ENCODE measurements at regions not wholly inside any gene's neighbourhood (a gene's known extent, or its start where the extent isn't known, plus 50 kb on each side); places are given as distances from the start of the nearest gene placed in this dataset.

DNA sequence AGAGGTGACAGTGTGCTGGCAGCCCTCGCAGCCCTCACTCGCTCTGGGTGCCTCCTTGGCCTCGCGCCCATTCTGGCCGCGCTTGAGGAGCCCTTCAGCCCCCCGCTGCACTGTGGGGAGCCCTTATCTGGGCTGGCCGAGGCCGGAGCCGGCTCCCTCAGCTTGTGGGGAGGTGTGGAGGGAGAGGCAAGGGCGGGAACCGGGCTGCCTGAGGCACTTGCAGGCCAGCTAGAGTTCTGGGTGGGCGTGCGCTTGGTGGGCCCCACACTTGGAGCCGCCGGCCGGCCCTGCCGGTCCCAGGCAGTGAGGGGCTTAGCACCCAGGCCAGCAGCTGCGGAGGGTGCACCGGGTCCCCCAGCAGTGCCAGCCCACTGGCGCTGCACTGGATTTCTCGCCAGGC lies 1480.9 kb upstream of the SLC39A10 start:
- DNase-seq, result no peak

GRCh38 chr2:194166818-194167217 lies 1490.2 kb upstream of the SLC39A10 start:
- DNase-seq, result peak; percentile 9

GRCh38 chr2:194155431-194155830 lies 1501.6 kb upstream of the SLC39A10 start:
- DNase-seq, result no peak

- DNase-seq, result no peak
These were observed 1505.8 kb upstream of the SLC39A10 start for GRCh38 chr2:194151231-194151630.

DNA sequence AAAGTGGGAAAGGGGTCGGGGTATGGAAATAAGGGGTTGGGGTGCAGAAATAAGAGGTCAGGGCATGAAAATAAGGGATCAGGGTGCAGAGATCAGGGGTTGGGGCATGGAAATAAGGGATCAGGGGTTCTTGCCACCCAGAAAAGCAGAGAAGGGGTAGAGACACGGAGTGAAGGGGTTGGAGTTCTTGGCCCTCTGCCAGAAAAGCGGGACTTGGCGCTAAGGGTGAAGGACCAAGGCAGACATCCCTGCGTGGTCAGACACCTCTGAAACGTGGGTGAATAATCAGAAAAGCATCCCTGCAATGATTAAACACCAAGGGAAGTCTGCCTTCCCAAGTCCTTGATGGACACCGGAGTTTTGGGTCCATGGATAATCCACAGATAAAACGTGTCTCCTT lies 1521.6 kb upstream of the SLC39A10 start:
- no peak for DNase-seq

GRCh38 chr2:194128810-194129209 lies 1528.2 kb upstream of the SLC39A10 start:
- no peak for DNase-seq

DNA sequence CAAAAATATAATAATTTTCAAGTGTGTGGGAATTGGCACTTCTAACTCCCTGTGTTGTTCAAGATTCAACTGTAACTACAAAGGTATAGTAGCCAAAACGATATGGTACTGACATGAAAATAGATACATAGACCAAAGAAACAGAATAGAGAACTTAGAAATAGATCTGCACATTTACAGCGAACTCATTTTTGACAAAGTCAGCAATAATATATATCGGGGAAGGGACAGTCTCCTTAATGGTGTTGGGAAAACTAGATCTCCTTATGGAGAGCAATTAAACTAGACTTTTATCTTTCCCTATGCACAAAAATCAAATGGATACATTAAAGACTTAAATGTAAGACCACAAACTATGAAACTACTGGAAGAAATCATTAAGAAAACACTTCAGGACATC lies 1530.6 kb upstream of the SLC39A10 start:
- DNase-seq, result no peak

DNA sequence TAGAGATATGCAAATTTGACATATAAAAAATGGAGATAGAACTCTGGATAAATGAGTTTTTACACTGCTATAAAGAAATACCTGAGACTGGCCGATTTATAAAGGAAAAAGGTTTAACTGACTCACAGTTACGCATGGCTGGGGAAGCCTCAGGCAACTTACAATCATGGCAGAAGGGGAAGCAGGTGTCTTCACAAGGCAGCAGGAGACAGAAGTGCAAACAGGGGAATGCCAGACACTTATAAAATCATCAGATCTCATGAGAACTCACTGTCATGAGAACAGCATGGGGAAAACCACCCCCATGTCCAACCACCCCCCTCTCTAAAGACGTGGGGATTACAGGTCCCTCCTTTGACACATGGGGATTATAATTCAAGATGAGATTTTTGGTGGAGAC lies 1540.2 kb upstream of the SLC39A10 start:
- DNase-seq, result no peak

GRCh38 chr2:194105358-194105757 lies 1551.7 kb upstream of the SLC39A10 start:
- DNase-seq, result no peak

DNA sequence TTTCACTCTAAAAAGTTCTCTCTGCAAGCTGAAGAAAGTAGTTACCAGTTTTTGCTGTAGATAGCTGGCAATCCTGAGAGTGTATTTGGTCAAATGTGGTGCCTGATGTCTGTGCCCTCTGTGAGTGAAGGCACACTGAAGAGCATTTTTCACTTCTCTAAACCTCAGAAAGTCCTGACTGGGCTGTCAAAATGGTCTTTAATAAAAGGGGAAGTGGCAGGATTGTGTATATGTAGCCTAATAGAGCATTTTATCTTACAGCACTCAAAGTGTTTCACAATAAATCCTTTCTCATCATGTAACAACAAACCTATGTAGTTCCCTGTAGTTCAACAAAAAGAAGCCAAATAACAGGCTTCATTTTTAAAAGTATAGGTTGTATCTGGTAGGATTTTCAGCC lies 1552.3 kb upstream of the SLC39A10 start:
- no peak for DNase-seq

DNA sequence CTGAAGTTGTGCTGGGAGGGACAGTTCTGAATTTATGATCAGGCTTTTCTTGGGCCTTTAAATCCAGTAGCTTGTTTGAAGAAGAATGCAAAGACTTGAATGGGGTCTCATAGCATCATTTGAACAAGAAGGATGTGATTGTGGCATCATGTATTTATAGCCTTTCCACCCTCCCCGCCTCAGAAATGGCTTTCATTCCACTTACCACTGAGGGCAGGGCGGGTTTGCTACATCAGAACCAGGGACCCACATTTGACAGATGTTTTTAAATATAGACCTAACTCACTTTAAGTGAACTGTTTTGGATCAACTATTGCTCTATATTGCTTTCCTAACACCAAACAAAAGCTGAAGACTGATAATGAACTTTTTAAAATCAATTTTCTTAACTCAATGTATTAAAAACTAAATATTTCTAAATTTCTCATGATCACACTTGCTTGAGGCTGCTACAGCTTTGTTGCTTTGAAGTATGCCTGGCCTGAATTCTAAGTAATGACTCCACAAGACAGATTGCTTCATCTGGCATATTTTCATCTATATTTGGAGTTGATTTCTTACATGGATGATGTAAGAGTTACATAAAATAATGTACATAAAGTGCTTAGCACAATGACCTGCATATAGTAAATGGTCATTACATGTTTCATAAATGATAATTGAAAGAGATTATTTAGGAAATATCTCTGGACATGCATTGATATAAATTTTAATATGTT lies 1552.9 kb upstream of the SLC39A10 start:
- DNase-seq, result no peak

DNA sequence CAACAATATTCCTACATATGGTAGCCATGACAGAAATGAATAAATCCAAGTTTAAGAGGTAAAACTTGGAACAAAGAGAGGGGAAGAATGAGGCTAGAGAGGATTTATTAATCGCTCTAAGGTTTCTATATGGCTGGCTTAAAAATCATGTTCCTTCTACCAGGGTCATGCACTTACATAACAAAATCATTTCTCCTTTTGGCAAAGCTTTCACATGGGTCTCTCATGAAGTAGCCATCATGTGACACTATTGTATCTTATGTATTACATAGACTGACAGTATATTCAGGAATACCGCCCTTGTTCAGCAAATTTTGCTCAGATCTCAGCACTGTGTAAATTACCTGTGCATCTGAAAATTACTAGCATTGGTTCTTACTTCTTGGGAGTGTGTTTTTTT lies 1554.5 kb upstream of the SLC39A10 start:
- DNase-seq, result no peak

DNA sequence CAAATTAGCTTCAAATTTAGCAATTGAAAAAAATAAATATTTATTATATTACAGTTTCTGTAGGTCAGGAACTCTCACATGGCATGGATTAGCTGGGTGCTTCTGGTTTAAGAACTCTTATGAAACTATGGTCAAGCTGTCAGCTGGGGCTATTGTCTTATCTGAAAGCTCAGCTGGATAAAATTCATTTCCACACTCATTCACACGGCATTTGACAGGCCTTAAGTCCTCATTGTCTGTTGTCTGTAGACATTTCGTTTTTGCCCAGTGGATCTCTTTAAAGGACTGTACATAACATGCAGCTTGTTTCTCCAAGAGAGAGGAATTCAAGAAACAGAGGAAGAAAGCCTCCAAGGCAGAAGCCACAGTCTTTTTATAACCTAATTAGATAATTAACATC lies 1556.8 kb upstream of the SLC39A10 start:
- no peak for DNase-seq

- DNase-seq, result no peak
These were observed 1560.6 kb upstream of the SLC39A10 start for GRCh38 chr2:194096402-194096801.

DNA sequence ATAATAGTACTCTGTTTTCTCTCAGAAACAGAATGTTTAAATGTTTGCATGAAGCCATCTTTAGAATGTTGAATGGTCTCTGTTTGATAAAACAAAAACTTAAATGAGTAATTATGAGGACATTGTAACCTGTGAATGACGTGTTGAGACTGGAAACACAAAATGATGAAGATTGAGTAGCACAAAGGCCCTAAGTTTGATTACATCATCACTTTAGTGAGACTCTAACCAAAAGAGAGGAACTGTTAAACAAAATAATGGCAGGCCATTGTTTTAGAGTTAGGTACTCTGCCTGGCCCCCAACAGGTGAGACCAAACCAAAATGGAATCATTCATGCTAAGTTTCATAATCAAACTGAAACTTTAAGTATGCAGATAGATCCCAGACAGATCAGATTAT lies 1561.7 kb upstream of the SLC39A10 start:
- no peak for DNase-seq

DNA sequence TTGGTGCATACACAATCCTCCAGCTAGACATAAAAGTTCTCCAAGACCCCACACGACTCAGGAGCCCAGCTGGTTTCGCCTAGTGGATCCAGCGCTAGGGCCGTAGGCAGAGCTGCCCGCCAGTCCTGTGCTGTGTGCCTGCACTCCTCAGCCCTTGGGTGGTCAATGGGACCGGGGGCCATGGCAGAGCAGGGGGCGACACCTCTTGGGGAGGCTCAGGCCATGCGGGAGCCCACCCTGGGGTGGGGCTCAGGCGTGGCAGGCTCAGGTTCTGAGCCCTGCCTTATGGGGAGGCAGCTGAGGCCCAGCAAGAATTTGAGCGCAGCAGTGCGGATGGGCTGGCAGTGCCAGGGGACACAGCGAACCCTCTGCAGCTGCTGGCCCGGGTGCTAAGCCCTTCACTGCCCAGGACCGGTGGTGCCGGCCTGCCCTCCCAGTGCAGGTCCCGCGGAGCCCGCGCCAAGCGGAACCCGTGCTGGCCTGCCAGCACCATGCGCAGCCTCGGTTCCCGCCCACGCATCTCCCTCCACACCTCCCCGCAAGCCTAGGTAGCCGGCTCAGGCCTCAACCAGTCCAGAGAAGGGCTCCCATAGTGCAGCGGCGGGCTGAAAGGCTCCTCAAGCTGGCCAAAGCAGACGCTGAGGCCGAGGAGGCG lies 1566.6 kb upstream of the SLC39A10 start:
- DNase-seq, result no peak

DNA sequence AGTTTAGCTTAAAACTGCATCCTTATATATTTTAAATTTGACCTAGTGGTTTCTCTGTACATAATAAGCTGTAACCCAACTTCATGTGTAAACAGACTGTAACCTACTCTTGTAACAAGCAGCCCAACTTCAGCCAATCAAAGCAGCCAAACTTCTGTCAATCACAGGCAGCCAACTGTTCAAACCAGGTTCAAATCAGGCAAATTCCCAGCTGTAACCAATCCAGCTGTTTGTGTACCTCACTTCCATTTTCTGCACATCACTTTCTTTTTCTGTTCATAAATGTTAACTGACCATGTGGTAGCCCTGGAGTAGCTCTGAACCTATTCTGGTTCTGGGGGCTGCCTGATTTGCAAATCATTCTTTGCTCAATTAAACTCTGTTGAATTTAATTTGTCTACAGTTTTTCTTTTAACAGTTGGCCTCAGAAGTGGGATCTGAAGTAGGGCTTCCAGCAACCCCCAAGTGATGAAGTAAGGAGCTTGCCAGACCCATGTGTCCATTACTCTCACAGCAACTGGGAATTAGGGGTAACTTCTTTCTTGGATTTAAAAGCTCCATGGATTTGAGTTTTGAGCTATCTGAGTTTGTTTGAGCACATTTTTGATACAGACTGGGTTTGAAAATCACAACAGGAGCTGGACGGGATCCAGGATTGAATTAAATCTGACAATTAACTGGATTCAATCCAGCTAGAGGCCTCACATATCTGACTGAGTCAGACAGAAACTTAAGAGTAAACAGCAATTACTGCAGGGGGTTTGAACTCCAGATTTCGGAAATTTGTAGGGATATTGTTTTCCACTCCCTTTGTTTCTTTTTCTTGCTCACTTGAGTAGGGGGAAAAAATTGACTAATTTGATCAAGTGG lies 1569.7 kb upstream of the SLC39A10 start:
- DNase-seq, result no peak

DNA sequence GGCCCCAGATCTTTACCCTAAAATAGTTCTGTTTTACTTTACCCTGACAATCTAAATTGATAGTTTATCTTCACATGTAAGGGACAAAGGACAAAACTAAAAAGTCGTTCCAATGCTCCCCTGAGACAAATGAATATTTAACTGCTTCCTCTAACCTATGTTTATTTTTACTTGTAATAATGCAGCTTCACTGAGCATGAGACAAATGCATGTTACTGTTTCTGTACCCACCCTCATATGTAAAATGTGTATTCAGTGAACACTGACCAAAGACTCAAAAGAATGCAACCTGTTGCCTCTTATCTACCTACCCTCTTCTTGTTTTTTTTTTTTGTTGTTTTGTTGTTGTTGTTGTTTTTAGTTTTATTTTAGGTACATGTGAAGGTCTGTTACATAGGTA lies 1570.9 kb upstream of the SLC39A10 start:
- no peak for DNase-seq

- DNase-seq, result no peak
These were observed 1577.0 kb upstream of the SLC39A10 start for GRCh38 chr2:194079989-194080388.

DNA sequence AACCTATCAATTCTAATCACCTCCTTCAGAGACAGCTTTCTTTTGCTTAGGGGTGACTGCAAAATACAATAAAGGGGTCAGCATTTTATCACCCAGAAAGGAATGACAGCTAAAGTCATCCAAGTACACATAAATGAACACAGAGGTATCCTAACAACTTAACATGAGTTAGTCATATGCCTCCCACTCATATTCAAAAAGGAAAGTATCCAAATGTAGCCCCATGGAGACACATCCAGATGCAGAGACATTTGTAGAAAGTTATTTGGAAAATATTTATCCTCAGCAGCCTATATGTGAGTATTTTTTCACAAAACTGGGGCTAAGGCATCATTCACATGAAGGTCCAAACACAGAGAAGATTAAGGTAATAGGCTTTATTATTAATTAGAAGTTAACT lies 1579.7 kb upstream of the SLC39A10 start:
- DNase-seq, result no peak

DNA sequence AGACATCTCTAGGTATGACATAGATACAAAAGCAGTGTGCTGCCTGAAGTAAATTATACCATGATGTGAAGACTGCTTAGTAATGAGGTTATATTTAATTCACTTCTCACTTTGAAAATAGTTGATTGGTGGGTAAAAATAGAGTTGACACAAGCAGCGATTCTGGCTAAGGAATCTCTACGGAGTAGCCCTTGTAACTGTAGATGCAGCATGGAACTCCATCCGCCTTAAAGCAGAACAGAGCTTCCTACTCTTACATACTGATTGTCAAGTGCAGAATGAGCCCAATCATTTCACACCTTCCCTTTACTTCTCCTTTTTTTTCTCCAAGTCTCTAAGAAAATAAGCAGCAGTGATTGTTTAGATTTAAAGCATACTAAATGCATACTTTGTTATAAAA lies 1594.6 kb upstream of the SLC39A10 start:
- no peak for DNase-seq

- no peak for DNase-seq
These were observed 1596.8 kb upstream of the SLC39A10 start for GRCh38 chr2:194060269-194060668.

GRCh38 chr2:194054313-194054712 lies 1602.7 kb upstream of the SLC39A10 start:
- DNase-seq, result no peak

DNA sequence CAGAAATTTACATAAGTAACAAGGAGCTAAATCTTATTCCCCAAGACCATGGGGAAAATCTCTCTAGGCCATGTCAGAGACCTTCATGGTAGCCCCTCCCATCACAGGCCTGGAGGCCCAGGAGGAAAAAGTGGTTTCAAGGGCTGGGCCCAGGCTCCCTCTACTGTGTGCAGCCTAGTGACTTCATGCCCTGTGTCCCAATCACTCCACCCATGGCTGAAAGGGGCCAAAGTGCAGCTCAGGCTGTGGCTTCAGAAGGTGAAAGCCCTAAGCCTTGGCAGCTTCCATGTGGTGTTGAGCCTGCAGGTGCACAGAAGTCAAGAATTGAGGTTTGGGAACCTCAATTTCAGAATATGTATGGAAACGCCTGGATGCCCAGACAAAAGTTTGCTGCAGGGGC lies 1612.7 kb upstream of the SLC39A10 start:
- DNase-seq, result no peak

All from activated CD4-positive, alpha-beta T cell treated with anti-CD3 and anti-CD28 coated beads, Interleukin-10, Interleukin-2, amounts not matched to agents 100 ng/mL and 50 ng/mL, durations not matched to agents 16 hours and 8 hours (primary cell).